ENCODE measurements at regions not wholly inside any gene's neighbourhood (a gene's known extent, or its start where the extent isn't known, plus 50 kb on each side); places are given as distances from the start of the nearest gene placed in this dataset.

DNA sequence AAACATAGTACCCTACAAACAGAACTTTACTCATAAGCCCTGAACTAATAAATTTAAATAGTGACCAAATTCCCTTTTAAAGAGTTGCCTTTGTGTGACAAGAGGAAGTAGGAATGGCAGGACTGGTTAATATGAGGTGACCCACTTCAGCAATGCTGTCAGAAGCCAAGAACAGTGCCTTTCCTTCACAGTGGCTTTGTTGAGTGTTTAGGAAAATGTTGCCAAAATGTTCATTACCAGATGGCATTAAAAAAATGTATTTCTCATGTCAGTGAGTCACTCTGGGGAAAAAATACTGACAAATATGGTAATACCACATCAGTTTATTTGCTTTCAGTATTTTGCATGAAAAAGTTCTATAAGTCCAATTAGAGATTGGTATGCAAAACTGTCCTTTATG, 103.3 kb downstream of the DIRAS2 start:
- no peak for FAIRE-seq
- intact Hi-C loops (cut with micrococcal nuclease; ENCODE audit: unreplicated experiment) (no loop called here), in situ Hi-C loops (cut with MboI) (no loop called here)

DNA sequence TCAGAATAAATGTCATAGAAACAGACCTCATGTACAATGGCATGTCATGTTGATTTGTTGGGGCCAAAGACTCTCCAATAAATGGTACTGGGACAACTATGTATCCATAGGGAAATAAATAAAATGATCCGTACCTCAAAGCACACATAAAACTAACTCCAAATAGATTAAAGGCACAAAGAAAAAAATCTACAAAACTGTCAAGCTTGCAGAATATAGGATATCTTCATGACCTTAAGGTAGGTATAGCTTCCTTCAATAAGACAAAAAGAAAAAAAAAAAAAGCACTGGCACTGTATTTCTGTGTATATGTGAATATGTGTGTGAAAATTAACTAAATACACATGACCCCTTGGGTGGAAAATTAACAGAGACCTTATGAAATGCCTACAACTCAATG, 101.9 kb downstream of the DIRAS2 start:
- no peak overlapping the region for H3K27ac ChIP-seq (ENCODE audit: control insufficient read depth, insufficient read depth)
- TF ChIP-seq USF2 (IDR thresholded peaks at IDR 0.05; ENCODE audit: borderline replicate concordance, low read depth, low read length), result no peak
- TF ChIP-seq SPI1 (IDR thresholded peaks at IDR 0.05; ENCODE audit: borderline replicate concordance, insufficient read depth, low read depth, low read length), result no peak
- no peak for TF ChIP-seq ZNF217 (IDR thresholded peaks at IDR 0.05)
- 81% methylated on average over 1 of the region's 1 CpG for WGBS (ENCODE audit: insufficient coverage, insufficient replicate concordance, low lambda C conversion rate, missing lambda C conversion rate)
- H3K4me1 ChIP-seq (ENCODE audit: control insufficient read depth, insufficient read depth, low read length), result no peaks in the 10 kb centered on the region
- ATAC-seq (no peak), DNase-seq (ENCODE audit: low read depth, low spot score) (no peak), FAIRE-seq (no peak)
- H2AFZ ChIP-seq (ENCODE audit: control insufficient read depth, low read depth, low read length), result no peak overlapping the region
- intact Hi-C loops (cut with micrococcal nuclease; ENCODE audit: unreplicated experiment), result no loop called here
- no peaks in the 10 kb centered on the region for H4K20me1 ChIP-seq (ENCODE audit: control insufficient read depth, insufficient read depth)
- ChIA-PET SMC1A (ENCODE audit: uncharacterized antibody, unreplicated experiment) (no interaction called here), POLR2A (no interaction called here), CTCF (interaction anchor here (0.6 kb wide), 2 partner anchors 75 to 107 kb away, joined by 3 to 5 read pairs; no protein-coding TSS in a partner anchor), RAD21 (ENCODE audit: unreplicated experiment) (no interaction called here)
- H3K79me2 ChIP-seq (ENCODE audit: control insufficient read depth, insufficient read depth, low read length), result no peaks in the 10 kb centered on the region
- in situ Hi-C loops (cut with MboI), result no loop called here
- H3K4me2 ChIP-seq (ENCODE audit: control insufficient read depth, insufficient read depth), result no peak overlapping the region
- H3K9me3 ChIP-seq (replicated peaks; ENCODE audit: control insufficient read depth, insufficient read depth, low read length), result no peaks in the 10 kb centered on the region
- H3K9ac ChIP-seq (ENCODE audit: control insufficient read depth, insufficient read depth, low read length), result no peak overlapping the region
- BruUV-seq (replicated peaks), result no TSS peak
- no peaks in the 10 kb centered on the region for H3K36me3 ChIP-seq (ENCODE audit: control insufficient read depth in 2 of 2, insufficient read depth in 2 of 2, low read length in 1 of 2)
- no peak overlapping the region for H3K4me3 ChIP-seq
- H3K27me3 ChIP-seq (replicated peaks in 1 of 2; ENCODE audit: control insufficient read depth in 2 of 2, insufficient read depth in 2 of 2, low read length in 1 of 2), result peaks cover 0 to under 1% of the 10 kb centered on the region in 2 experiments; a peak in 1 of 4 replicates

More for the DNA sequence above, 103.3 kb downstream of the DIRAS2 start:
- Histone ChIP-seq H4K20me1 (ENCODE audit: control insufficient read depth, insufficient read depth) (no peaks in the 10 kb centered on the region), H3K79me2 (ENCODE audit: control insufficient read depth, insufficient read depth, low read length) (no peaks in the 10 kb centered on the region), H3K4me3 (no peak overlapping the region), H3K9me3 (replicated peaks; ENCODE audit: control insufficient read depth, insufficient read depth, low read length) (no peaks in the 10 kb centered on the region), H3K4me2 (ENCODE audit: control insufficient read depth, insufficient read depth) (no peak overlapping the region), H3K4me1 (ENCODE audit: control insufficient read depth, insufficient read depth, low read length) (no peaks in the 10 kb centered on the region), H3K27ac (ENCODE audit: control insufficient read depth, insufficient read depth) (no peak overlapping the region), H3K36me3 (ENCODE audit: control insufficient read depth in 2 of 2, insufficient read depth in 2 of 2, low read length in 1 of 2) (no peaks in the 10 kb centered on the region), H3K27me3 (replicated peaks in 1 of 2; ENCODE audit: control insufficient read depth in 2 of 2, insufficient read depth in 2 of 2, low read length in 1 of 2) (peaks cover 0 to 6% of the 10 kb centered on the region in 2 experiments; a peak in 1 of 4 replicates), H3K9ac (ENCODE audit: control insufficient read depth, insufficient read depth, low read length) (no peak overlapping the region), H2AFZ (ENCODE audit: control insufficient read depth, low read depth, low read length) (no peak overlapping the region)
- RAD21 ChIA-PET (ENCODE audit: unreplicated experiment), result no interaction called here
- ATAC-seq (no peak), DNase-seq (ENCODE audit: low read depth, low spot score) (no peak)
- SMC1A ChIA-PET (ENCODE audit: uncharacterized antibody, unreplicated experiment), result no interaction called here
- CTCF ChIA-PET, result no interaction called here
- POLR2A ChIA-PET, result no interaction called here
- TF ChIP-seq KDM1A (IDR thresholded peaks at IDR 0.05; ENCODE audit: borderline replicate concordance) (no peak), RCOR1 (conservative IDR thresholded peaks at IDR 0.05; ENCODE audit: low read depth, low read length) (no peak)
- BruUV-seq (replicated peaks), result no TSS peak
